GM13976 (cell line): ENCODE measurements at regions not wholly inside any gene's neighbourhood (a gene's known extent, or its start where the extent isn't known, plus 50 kb on each side); places are given as distances from the start of the nearest gene placed in this dataset.

ENCODE experiments used
- DNase-seq: peaks from one replicate; pipeline ENCODE4 v3.0.0; 2012; ENCODE audit warnings: low spot score
- CTCF ChIP-seq: IDR thresholded peaks from 2 replicates; pipeline ENCODE4 v1.5.1; 2012; ENCODE audit warnings: borderline replicate concordance, mild to moderate bottlenecking; ENCODE audit not compliant: insufficient read depth; ENCODE audit errors: extremely low read depth, missing control alignments, control extremely low read depth
- in situ Hi-C: fragments of 300-500 bp; cut with MboI; formaldehyde crosslinking; loops from one replicate; pipeline ENCODE4 v1.12.0; 2022; ENCODE audit warnings: low sequenced_read_pairs, mixed read lengths, inconsistent platforms; ENCODE audit not compliant: unreplicated experiment

DNA sequence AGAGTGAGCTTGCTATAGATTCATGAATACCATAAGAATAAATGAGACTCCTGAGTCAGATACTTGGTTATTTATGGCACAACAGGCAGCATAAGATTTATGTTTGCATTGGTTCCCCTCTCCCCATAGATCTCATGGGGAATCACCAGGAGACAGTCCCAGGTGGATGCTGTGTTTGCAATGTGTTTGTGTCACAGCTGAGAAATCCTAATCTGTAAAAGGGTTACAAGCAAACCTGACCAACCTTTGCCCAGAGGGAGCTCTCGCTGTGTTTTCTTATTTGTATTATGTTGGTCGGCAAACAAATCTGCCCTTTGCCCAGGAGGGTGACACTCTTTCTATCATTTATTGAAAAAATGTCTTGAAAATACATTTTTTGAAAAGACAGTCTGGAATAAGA lies 236.2 kb downstream of the ZPLD1 start:
- no peak for TF ChIP-seq CTCF
- in situ Hi-C loops: no loop called here
- no peak for DNase-seq

DNA sequence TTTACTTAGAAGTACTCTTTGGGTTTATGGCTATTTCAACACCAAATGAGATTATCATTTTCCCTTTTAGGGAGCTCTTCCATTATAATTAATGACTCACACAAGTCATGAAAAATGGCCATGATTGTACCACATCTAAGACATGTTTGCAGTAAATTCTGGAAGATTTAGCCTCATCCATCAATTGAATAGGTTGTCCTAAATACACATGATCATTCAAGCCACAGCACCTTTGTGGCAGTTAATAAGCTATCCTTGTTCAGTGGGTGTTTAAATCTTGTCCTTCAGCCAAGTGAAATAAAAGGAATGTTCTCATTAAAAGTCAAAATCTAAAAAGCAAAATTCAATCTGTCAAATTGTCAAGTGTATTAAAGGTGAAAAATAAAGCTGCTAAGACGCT lies 237.5 kb downstream of the ZPLD1 start:
- in situ Hi-C loops: no loop called here
- TF ChIP-seq CTCF: no peak
- DNase-seq: no peak

DNA sequence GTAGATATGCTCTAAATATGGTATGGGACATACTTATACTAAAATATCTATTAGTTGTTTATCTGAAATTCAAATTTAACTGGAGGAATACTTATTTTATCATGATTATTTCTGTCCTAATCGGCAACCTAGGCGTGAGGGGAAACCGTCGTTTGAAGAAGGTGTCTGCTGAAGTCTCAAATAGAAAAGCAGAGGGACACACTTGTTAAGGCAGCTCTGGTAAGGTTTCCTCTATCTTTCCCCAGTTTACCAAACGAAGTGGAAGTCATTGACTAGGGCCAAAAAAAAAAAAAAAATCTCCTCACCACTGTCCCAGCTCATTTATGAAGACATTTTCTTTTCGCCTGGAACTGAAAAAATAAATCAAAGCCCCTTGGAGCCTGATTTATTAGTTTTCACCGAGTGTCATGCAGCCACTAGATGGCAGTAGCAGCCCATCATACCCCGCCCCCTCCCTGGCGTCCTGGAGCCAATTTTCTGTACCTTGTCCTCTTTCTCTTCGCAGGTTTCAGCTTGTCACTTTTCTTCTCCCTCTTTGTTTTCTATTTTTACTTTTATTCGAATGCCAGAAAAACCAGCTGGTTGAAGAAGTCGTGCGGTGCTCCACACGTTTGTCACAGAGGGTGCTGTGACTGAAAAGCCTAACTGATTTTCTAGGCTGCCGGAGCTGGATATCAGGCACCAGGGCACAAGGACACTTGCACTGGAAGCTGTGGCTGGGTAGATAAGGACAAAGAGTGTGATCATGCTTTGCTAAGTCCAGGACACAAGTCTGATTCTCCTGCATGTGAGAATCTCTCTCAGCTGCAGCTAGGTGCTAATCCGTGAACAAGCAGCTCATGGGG lies 238.7 kb downstream of the ZPLD1 start:
- peak; percentile 78 for TF ChIP-seq CTCF
- in situ Hi-C loops: no loop called here

DNA sequence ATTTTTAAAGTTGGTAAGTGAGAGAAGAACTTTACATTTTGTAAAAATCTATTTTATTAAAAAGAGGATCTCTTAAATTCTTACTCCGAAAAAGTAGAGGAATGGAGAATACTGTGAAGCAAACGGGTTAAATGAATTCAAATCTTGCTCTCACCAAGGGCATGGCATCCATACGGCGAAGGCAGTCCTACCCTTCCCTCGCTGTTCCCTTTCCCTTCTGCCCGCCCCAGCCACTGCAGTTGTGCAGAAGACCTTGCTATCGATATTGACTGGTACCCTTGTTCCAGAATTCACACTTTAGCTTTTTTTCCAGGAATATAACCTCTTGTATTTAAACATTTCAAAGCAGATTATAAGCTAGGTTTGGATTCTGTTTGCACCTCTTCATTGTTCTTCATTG lies 239.5 kb downstream of the ZPLD1 start:
- in situ Hi-C loops: no loop called here
- DNase-seq: no peak
- no peak for TF ChIP-seq CTCF

More for the DNA sequence above, 238.7 kb downstream of the ZPLD1 start:
- DNase-seq: peak; percentile 35

DNA sequence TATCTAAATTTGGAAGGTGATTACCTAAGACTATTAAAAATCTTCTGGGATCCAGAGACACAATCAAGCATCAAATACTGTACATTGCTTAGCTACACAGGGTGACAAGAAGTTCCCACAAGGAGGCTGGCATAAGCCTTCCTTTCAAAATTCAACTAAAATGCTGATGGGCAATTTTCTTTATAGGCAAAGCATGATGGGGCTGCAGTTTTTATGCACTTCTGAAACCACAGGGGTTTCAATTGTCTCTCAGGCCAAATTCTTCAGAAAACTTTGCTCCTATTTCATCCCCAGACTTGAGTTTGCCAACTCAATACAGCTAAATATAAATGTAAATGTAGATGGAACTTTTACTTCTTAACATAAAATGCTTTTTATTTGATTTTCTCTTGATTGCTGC lies 241.6 kb downstream of the ZPLD1 start:
- in situ Hi-C loops: no loop called here
- no peak for TF ChIP-seq CTCF
- DNase-seq: no peak

DNA sequence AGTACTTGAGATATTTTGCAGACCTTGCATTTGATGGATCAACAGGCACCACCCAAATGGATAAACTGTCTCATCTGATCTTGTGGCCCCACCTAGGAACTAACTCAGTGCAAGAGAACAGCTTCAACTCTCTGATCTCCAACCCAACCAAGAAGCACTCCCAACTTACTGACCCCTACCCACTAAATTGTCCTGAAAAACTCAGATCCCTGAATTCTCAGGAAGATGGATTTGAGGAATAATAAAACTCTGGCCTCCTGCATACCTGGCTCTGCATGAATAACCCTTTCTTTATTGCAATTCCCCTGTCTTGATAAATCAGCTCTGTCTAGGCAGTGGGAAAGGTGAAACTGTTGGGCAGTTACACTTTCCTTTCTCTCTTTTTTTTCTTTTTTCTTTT lies 247.9 kb downstream of the ZPLD1 start:
- TF ChIP-seq CTCF: no peak
- DNase-seq: no peak
- in situ Hi-C loops: no loop called here

GRCh38 chr3:102686792-102687191 lies 252.0 kb downstream of the ZPLD1 start:
- TF ChIP-seq CTCF: no peak
- no peak for DNase-seq
- in situ Hi-C loops: no loop called here
